Left lobe of liver (tissue), 2 donors: ENCODE measurements at regions not wholly inside any gene's neighbourhood (a gene's known extent, or its start where the extent isn't known, plus 50 kb on each side); places are given as distances from the start of the nearest gene placed in this dataset.
"Not testable (repeated sequence)": the region's sequence is repeated elsewhere in the genome, so short reads cannot be mapped to it uniquely, and the experiment has no call there.

Experiments
- ATAC-seq: fragments of 200-7000 bp; cut with Tn5 transposase; one replicate; pipeline ENCODE4 v1.9.1; 2020; ENCODE audit warnings: mild to moderate bottlenecking, moderate library complexity
- DNase-seq: peaks from one replicate; pipeline ENCODE4 v3.0.0-alpha.2; 2020; ENCODE audit warnings: low spot score
- donor health status: DM: no; HTN: no; CAD: no; lungs with moderate emphysema.
- donor health status: DM: no; HTN: yes; CAD: no.

DNA sequence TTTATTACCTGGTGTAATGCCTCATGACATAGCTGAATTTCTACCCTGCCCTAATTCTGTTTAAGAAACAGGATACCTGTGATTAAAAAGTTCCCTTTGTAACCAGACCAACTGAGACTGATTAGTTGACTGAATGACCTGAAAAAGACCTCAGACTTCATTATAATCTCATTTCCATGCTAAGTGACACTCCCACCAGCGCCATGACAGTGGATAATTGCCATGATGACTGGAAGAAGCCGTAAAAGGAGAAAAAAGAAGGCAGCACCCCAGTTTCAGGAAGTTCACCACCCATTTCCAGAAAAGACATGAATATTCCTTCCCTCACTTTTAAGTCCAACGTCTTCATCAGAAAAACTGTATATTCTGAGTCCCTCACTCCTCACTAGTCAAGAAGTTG is 125.6 kb upstream of the HS3ST4 start:
- ATAC-seq (no peak), DNase-seq (no peak)

DNA sequence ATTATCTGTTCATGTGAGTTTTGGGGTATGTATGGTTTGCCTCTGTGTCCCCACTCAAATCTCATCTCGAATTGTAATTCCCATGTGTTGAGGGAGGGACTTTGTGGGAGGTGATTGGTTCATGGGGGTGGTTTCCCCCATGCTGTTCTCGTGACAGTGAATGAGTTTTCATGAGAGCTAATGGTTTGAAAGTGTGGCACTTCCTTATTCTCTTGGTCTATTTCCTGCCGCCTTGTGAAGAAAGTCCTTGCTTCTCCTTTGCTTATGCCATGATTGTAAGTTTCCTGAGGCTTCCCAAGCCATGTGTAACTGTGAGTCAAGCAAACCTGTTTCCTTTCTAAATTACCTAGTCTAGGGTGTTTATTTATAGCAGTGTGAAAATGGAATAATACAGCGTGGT is 128.1 kb upstream of the HS3ST4 start:
- no peak for DNase-seq
- no peak for ATAC-seq

DNA sequence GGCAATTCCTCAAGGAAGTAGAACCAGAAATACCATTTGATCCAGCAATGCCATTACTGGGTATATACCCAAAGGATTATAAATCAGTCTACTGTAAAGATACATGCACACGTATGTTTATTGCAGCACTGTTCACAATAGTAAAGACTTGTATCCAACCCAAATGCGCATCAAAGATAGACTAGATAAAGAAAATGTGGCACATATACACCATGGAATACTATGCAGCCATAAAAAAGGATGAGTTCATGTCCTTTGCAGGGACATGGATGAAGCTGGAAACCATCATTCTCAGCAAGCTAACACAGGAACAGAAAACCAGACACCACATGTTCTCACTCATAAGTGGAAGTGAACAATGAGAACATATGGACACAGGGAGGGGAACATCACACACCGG is 130.0 kb upstream of the HS3ST4 start:
- DNase-seq, ATAC-seq: not testable (repeated sequence)

DNA sequence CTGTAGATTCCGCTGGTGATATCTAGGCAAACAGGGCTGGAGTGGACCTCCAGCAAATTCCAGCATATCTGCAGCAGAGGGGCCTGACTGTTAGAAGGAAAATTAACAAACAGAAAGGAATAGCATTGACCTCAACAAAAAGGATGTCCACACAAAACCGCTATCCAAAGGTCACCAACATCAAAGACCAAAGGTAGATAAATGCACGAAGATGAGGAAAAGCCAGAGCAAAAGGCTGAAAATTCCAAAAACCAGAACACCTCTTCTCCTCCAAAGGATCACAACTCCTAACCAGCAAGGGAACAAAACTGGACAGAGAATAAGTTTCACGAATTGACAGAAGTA is 134.8 kb upstream of the HS3ST4 start:
- ATAC-seq, DNase-seq: not testable (repeated sequence)

DNA sequence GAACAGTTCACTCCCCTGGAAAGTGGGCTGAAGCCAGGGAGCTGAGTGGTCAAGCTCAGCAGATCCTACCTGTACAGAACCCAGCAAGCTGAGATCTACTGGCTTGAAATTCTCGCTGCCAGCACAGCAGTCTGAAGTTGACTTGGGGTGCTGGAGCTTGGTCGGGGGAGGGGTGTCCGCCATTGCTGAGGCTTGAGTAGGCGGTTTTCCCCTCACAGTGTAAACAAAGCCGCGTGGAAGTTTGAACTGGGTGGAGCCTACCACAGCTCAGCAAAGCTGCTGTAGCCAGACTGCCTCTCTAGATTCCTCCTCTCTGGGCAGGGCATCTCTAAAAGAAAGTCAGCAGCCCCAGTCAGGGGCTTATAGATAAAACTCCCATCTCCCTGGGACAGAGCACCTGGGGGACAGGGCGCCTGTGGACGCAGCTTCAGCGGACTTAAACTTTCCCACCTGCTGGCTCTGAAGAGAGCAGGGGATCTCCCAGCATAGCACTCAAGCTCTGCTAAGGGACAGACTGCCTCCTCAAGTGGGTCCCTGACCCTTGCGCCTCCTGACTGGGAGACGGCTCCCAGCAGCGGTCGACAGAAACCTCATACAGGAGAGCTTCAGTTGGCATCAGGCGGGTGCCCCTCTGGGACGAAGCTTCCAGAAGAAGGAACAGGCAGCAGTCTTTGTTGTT is 135.3 kb upstream of the HS3ST4 start:
- not testable (repeated sequence) for DNase-seq, ATAC-seq

DNA sequence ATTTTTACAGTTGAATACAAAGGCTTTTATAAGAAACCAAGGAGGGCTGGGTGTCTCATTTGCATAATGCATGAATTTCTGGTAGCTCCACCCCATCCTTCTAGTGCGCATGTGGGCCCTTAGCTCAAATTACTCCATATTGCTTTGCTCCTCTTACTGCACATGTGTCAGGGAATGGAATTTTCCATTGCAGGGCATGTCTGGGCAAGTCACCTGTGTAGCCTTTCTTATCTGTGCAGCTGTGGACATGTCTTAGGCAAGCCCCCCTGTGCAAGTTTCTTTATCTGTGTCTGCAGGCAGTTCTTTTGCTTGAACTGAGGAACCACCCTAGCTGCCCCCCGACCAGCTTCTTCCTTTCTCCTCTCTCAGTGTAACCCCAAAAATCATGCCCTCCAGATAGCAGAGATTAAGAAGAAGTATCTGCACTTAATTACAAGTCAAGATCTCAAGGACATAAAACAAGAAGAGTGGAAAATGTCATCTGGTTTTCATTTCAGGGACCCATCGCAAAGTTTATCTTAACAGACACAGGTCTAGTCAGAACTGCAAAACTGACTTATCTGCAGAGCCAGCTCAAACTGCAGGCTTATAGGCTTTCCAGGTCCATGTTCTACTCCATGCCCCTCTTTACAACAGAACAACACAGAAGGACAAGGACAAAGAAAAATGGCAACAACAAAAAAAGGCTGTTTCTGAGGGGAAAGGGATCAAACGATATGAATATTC is 137.9 kb upstream of the HS3ST4 start:
- DNase-seq = no peak
- ATAC-seq = no peak

DNA sequence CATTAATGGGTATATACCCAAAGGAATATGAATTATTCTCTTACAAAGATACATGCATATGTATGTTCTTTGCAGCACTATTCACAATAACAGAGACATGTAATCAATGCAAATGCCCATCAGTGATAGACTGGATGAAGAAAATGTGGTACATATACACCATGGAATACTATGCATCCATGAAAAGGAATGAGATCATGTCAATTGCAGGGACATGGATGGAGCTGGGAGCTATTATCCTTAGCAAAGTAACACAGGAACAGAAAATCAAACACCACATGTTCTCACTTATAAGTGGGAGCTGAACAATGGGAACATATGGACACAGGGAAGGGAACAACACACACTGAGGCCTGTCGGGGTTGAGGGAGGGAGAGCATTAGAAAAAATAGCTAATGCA is 141.1 kb upstream of the HS3ST4 start:
- ATAC-seq = no peak
- no peak for DNase-seq

DNA sequence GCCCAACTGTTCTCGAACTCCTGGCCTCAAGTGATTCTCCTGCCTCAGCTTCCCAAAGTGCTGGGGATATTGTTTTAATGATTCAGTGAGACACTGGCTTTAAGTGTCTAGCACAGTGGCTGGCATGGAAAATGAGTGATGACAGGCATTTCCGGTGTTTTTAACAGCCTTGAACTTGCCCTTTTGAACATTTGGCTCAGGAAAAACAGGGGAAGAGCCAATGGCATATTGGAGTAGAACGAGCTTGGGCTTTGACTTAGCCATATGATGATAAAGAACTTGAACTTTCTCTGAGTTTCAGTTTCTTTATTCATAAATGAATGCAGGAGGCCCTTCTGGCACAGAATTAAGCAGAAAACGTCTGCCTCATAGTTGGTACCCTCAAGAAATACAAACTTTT is 145.0 kb upstream of the HS3ST4 start:
- no peak for ATAC-seq

DNA sequence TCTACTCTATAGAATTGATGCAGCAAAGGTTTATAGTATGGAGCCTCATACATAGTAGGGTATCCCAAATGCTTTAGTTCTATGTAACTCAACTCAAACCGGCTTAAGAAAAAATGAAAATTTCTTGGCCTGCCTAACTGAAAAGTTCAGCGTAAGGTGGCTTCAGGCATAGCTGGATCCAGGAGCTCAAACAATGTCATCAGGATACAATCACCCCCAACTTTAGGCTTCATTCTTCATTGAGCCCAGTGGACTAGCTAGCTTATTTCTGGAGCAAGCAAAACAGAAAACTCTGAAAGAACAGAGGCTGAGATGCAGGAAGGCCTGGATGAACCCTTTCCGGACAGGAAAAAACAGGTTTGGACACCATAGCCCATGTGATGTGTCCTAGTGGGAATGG is 147.5 kb upstream of the HS3ST4 start:
- ATAC-seq (no peak), DNase-seq (no peak)

More for the DNA sequence above, 145.0 kb upstream of the HS3ST4 start:
- no peak for DNase-seq

DNA sequence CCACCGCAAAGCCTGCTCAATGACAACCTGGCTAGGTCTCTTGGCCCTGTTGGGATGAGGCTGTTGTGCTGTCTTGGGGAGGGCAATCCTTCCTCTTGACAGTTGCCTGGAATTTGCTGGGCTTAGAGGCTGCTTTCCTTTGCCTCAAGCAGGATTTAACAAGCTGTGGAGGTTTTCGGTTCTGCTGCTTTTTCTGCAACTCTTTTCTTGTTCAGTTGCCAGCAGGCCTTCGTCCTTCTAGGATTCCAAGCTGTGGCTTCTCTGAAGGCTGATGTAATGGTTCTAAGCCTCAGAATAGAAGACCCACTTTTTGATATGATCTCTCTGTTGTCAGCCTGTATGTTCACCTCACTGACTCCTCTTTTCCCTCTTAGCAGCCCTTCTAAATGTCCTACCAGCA is 149.5 kb upstream of the HS3ST4 start:
- DNase-seq (no peak), ATAC-seq (no peak)

DNA sequence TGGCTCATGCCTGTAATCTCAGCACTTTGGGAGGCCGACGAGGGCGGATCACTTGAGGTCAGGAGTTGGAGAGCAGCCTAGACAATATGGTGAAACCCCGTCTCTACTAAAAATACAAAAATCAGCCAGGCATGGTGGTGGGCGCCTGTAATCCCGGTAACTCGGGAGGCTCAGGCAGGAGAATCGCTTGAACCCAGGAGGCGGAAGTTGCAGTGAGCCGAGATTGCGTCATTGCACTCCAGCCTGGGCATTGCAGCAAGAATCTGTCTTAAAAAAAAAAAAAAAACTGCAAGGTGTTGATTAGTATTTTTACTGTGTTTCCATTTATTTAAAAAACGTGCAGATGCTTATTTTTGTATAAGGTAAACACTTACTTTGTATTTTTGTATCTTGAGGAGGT is 152.0 kb upstream of the HS3ST4 start:
- ATAC-seq, DNase-seq: not testable (repeated sequence)

DNA sequence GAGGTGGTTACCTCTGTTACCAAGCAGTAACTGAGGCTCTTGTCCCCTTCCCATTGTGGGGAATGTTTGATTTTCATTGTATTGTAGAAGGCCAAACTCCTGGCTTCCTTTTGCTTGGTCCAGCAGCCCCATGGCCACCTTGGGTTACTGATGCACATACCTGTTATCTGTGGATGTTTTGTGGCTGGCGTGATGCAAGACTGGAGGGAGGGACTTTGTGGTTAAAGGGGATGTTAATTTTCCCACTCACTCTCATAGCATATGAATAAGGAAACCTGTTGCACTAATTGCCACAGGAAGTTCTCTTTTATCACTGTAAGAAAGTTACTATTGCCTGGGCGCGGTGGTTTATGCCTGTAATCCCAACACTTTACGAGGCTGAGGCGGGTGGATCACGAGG is 168.6 kb upstream of the HS3ST4 start:
- no peak for DNase-seq
- ATAC-seq = no peak

DNA sequence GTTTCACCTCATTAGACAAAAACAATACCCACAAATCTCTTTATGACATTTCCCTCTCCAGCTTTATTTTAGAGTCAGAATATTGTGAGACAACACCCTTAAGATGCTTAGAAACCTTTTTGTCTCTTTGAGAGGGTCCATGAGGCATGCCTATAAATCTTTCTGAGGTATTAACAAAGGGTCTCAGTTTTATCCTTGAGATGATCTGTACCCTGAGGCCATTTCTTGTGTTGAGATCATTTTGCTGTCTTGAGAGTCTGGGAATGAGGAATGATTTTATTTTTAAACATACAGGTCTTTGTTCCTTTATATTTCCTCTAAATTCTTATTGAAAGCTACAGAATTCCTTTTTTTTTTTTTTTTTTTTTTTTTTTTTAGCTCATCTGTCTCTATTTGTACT is 179.7 kb upstream of the HS3ST4 start:
- no peak for DNase-seq
- no peak for ATAC-seq

DNA sequence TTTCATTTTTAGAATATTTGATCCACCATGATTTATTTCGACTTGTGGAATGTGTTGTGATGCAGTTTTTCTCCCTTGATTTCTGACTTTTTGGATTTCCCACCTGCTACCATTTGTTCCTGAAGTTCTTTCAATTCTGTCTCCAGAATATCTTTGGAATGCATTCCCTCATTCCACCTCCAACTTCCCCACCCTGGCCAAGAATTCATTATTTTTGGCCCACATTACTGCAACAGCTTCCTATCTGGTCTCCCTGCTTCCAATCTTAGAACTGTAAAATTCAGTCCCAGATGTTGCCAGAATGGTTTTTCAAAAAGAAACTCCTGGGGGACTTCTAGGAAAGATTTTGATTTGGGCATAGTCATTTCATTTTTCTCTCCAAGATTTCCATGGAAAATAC is 182.3 kb upstream of the HS3ST4 start:
- DNase-seq (no peak), ATAC-seq (no peak)

DNA sequence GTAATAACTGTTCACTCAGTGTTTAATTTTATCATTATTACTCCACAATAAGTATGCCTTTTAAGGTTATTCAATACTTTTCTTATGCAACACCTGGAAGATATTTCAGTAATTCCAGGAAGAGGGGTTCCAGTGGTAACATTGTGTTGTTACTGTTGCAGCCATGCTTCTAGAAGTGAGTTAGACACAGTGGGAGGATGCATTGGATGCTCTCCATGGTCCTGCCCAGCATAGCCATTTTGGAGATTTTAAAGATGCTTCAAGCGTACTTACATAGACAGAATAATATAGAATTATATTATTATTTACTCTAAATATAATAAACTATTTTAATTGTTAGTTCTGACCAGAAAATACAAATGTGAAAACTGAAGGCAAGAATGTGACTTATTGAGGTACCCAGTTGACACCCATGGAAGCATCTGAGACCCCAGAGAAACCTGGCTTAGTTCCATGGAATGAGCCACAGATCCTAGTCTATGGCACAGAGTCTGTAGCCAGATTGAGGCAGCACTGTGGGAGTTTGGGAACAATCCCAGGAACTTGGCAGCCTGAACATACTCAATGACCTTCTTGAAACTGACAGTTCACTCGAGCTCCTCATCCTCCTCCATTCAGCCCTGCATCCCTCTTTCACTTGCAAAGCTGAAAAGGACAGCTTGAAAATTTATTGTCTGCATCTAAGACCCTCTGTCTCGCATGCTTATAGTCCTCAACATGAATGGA is 190.1 kb upstream of the HS3ST4 start:
- ATAC-seq (no peak), DNase-seq (no peak)

DNA sequence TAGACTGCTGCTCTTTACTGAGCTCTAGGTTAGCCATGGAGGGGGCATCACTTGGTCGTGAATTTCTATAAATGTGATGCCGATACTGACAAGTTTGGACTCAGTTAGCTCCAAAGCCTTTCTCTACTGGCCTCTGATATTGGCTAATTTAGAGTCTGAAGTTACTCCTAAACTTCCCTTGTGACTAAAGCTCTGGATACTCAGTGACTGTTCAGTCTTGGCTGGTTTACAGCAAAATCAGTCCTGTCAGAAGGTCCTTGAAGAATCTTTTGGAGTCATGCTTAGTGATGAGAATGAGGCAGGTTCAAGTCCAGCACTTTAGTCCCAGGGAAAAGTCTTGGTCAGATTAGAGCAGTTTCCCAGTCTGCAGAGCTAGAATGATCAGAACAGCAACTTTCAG is 197.5 kb upstream of the HS3ST4 start:
- no peak for DNase-seq
- no peak for ATAC-seq

DNA sequence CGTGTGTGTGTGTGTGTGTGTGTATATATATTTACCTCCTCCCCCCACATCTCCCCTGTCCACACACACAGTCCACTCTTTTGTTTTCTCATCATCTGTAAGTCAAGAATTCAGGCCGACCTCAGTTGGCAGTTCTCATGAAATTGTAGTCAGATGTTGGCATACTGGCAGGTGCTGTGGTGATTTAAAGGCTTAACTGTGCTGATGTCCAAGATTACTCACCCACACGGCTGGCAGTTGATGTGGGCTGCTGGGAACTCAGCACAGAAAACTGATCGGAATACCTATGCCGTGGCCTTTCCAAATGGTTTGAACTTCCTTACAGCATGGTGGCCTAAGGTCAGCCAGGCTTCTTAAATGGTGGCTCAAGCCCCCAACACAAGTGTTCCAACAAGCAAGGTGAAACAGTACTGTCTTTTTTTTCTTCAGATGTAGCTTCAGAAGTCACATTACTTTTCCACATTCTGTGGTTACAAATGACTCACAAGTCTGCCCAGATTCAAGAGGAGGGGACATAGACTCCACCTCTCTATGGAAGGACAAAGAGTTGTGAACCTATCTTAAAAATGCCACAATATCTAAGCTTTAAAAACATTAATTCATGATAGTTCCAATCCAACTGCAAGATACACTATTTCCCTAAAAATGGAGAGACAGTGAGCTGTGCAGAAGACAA is 198.5 kb upstream of the HS3ST4 start:
- no peak for ATAC-seq
- no peak for DNase-seq

DNA sequence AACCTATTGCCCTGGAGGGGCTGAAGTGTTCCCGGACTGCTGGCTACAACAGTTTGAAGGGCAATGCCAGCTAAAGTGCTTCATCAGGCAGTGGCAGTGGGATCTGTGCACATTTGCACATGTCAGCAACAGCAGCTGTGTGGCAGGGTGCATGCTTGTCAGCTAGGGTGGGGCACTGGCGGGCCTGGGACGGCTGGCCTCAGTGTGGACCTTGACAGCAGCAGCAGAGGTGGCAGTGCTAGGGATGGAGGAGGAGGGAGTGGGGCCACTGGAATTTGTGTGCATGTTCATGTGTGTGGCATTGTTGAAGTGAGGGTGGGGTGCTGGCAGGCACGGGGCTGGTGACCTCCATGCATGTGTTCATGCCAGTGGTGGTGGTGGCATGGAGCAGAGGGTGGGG is 203.3 kb upstream of the HS3ST4 start:
- ATAC-seq (no peak), DNase-seq (no peak)

DNA sequence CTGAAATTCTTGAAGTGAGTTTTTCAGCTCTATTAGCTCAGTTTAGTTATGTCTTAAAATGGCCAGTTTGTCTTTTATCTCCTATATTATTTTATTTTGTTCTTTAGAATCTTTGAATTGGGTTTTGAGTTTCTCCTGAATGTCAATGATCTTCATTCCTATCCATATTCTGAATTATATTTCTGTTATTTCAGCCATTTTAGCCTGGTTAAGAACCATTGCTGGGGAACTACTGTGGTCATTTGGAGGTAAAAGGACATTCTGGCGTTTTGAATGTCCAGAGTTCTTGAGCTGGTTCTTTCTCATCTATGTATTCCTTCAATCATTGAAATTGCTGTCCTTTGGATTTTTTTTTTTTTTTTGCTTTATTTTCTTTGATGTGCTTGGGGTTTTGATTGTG is 203.9 kb upstream of the HS3ST4 start:
- no peak for DNase-seq
- ATAC-seq = no peak

DNA sequence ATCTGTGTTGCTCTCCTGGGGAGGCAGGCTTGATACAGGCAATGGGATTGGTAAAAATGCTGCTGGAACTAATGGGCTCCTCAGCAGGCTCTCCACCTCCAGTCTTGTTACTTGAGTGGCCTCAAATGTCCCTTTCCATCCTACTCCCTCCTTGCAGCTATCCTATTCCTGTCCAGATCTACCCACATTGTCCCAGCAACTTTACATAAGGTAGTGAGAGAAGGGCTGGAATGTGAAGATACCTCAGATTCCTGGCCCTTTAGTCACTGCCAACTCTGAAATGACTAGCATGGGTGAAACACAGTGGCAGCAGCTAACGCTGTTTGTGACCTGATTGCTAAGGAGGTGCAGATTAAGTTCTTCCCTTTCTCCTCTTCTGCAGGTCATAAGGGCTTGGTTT is 210.1 kb upstream of the HS3ST4 start:
- ATAC-seq = no peak

DNA sequence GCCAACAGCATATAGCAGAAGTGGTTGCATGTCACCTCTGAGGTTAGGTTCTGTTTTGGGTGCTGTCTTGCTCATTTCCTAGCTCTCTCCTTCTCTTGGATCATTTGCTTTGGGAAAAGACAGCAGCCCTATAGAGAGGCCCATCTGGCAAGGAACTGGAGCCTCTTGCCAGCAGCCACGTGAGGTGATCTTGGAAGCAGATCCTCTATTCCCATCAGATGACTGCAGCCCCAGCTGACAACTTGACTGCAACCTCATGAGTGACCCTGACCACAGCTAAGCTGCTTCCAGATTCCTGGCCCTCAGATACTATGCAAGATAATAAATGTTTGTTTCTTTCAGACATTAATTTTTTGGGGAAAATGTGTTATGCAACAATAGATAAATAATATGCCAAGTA is 213.3 kb upstream of the HS3ST4 start:
- DNase-seq (no peak), ATAC-seq (no peak)

More for the DNA sequence above, 210.1 kb upstream of the HS3ST4 start:
- no peak for DNase-seq

DNA sequence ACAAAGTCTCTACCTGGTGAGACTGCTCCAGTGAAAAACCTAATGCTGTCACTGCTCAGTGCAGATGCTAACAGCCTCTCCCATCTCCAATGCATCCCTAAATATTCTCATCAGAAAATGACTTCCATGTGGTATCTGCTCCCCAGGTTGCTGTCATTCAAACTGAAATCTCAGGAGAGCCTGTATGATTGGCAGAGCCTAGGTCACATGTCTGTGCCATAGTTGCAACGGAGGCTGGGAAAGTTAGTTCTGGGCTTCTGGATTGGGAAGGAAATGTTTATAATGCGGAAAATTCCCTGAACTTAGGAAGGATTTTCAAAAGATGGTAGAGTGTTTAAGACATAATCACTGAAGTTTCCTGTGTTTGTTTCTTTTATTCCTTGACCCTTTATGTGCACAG is 206.4 kb upstream of the ZKSCAN2 start:
- no peak for DNase-seq
- ATAC-seq = no peak
